ENCODE measurements at regions not wholly inside any gene's neighbourhood (a gene's known extent, or its start where the extent isn't known, plus 50 kb on each side); places are given as distances from the start of the nearest gene placed in this dataset.
"Not testable (repeated sequence)": the region's sequence is repeated elsewhere in the genome, so short reads cannot be mapped to it uniquely, and the experiment has no call there.

DNA sequence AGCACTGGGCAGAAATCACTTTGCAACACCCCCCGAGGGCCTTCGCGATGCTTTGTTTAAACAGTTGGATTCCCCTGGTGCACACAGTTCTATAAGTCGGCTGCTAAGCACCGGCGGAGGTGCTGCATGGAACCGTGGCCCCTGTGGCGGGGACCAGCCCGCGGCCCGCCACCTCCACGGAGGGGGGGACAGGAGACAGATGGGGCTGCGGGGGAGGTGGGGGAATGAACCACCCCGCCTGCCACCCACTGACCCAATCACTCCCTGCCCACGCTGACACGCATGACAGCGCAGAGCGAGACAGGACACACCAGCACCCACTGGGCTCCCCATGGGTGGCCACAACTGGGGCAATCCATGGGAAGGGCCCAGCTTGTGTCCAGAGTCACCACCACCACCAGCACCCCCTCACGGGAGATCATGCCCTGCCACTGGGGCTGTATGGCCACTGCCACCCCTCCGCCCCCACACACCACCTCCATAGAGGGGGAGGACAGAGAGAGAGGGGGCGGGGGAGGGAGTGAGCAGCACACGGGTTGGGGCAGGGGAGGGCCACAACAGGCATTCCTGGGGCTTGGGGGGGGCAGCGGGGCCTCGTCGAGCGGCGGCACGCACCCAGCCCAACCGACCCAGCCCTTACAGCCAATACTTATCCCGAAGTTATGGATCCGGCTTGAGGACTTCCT is 118.3 kb upstream of the ANKRD30BL start:
- DNase-seq (ENCODE audit: low spot score), result peak; percentile 24
- TF ChIP-seq, protein P1, sequence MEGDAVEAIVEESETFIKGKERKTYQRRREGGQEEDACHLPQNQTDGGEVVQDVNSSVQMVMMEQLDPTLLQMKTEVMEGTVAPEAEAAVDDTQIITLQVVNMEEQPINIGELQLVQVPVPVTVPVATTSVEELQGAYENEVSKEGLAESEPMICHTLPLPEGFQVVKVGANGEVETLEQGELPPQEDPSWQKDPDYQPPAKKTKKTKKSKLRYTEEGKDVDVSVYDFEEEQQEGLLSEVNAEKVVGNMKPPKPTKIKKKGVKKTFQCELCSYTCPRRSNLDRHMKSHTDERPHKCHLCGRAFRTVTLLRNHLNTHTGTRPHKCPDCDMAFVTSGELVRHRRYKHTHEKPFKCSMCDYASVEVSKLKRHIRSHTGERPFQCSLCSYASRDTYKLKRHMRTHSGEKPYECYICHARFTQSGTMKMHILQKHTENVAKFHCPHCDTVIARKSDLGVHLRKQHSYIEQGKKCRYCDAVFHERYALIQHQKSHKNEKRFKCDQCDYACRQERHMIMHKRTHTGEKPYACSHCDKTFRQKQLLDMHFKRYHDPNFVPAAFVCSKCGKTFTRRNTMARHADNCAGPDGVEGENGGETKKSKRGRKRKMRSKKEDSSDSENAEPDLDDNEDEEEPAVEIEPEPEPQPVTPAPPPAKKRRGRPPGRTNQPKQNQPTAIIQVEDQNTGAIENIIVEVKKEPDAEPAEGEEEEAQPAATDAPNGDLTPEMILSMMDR (IDR thresholded peaks at IDR 0.05; ENCODE audit: borderline replicate concordance, control extremely low read depth, extremely low read depth, insufficient read depth, missing control alignments), result no peak
- in situ Hi-C loops (cut with MboI; ENCODE audit: low sequenced_read_pairs, unreplicated experiment), result no loop called here

DNA sequence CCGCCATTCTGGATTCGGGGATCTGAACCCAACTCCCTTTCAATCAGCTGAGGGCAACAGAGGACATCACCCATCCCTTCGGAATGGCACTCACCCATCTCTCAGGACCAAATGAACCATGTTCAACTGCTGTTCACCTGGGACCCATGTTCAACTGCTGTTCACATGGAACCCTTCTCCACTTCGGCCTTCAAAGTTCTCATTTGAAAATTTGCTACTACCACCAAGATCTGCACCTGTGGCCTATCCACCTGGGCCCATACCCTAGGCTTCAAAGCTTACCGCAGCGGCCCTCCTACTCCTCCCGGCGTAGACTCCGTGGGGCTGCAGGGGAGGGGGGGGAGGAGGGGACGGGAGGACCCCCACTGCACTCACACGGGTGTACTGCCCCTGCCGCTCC is 119.2 kb upstream of the ANKRD30BL start:
- TF ChIP-seq, protein P1 (IDR thresholded peaks at IDR 0.05; ENCODE audit: borderline replicate concordance, control extremely low read depth, extremely low read depth, insufficient read depth, missing control alignments), result no peak
- DNase-seq (ENCODE audit: low spot score), result peak; percentile 2
- in situ Hi-C loops (cut with MboI; ENCODE audit: low sequenced_read_pairs, unreplicated experiment), result no loop called here

DNA sequence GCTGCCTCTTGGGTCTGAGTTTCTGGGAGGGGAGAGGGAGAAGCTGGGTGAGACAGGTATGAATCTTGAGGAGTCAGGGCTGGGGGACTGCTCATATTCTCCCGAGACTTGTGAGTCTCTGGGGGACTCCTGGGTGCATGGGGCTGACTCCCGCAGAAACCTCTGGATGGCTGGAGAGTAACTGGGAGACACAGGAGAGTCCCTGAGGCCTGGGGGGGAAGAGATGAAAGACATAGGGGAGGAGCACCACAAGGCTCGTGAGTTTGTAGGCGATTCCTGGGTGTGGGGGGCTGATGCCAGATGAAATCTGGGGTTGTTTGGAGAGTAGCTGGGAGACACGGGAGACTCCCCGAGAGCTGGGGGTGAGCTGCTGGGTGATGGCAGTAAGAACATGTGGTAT is 120.4 kb upstream of the ANKRD30BL start:
- DNase-seq (ENCODE audit: low spot score); in situ Hi-C loops (cut with MboI; ENCODE audit: low sequenced_read_pairs, unreplicated experiment): not testable (repeated sequence)

DNA sequence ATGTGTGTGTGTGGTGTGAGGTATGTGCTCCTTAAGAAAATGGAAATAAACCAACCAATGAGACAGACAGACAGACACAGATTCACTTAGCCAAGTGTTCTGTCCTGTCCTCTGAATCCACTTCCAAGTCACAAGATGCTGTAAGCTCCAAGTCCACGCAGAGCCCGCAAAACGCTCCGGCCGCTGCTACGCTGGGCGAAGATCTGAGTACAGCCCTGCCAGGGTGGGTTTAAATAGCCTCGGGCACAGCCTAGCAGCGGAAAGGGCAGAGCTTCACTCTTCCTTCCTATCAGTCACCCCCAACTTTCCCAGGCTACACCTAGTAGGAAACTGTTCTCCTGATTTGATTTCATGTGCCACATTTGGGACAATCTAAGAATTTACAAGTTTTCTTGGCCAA is 121.2 kb upstream of the ANKRD30BL start:
- TF ChIP-seq, protein P1 (IDR thresholded peaks at IDR 0.05; ENCODE audit: borderline replicate concordance, control extremely low read depth, extremely low read depth, insufficient read depth, missing control alignments), result no peak
- no peak for DNase-seq (ENCODE audit: low spot score)
- in situ Hi-C loops (cut with MboI; ENCODE audit: low sequenced_read_pairs, unreplicated experiment), result no loop called here

DNA sequence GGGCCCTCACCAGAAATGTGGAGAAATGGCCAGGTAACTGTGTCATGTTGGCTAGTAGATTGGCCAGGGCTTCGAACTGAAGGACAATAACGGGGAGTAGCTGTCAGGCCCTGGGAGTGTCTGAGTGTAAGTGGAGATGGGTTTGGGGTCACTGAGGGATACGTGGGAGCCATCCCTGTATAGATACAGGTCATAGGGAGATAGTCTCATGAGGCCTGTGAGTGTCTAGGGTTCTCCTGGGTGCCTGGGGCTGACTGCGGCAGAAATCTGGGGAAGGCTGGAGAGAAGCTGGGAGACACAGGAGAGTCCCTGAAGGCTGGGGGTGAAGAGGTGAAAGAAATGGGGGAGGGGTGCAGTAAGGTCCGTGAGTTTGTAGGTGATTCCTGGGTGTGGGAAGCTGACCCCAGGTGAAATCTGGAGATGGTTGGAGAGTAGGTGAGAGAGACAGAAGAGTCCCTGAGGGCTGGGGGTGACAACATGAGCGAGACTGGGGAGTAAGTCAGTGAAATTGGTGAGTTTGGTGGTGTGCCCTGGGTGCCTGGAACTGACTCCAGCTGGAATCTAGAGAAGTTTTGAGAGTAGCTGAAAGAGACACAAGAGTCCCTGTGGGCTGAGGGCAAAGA is 124.6 kb upstream of the ANKRD30BL start:
- DNase-seq (ENCODE audit: low spot score); in situ Hi-C loops (cut with MboI; ENCODE audit: low sequenced_read_pairs, unreplicated experiment): not testable (repeated sequence)

DNA sequence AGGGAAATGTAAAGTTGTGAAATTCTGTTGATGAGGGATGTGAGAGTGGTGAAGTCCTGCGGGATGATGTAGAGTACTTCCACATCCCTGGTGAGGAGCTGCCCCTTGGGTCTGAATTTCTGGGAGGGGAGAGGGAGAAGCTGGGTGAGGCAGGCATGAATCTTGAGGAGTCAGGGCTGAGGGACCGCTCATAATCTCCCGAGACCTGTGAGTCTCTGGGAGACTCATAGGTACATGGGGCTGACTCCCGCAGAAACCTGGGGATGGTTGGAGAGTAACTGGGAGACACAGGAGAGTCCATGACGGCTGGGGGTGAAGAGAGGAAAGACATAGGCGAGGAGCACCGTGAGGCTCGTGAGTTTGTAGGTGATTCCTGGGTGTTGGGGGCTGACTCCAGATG is 126.2 kb upstream of the ANKRD30BL start:
- DNase-seq (ENCODE audit: low spot score); in situ Hi-C loops (cut with MboI; ENCODE audit: low sequenced_read_pairs, unreplicated experiment): not testable (repeated sequence)

DNA sequence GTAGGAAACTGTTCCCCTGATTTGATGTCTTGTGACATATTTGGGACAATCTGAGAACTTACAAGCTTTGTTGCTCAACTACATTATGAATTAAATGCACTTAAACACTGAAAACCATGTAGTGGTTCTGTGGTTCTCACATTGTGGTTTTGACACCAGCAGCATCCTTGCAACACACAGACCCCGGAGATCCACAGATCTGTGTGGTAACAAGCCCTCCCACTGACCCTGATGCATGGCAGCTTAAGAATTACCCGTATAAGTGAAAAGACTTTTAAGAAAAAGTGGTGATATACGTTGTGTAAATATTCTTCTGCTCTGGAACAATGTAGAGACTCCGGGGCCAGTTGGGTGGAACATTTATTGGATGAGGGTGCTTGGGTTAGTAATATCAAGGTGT is 127.4 kb upstream of the ANKRD30BL start:
- in situ Hi-C loops (cut with MboI; ENCODE audit: low sequenced_read_pairs, unreplicated experiment); DNase-seq (ENCODE audit: low spot score): not testable (repeated sequence)

DNA sequence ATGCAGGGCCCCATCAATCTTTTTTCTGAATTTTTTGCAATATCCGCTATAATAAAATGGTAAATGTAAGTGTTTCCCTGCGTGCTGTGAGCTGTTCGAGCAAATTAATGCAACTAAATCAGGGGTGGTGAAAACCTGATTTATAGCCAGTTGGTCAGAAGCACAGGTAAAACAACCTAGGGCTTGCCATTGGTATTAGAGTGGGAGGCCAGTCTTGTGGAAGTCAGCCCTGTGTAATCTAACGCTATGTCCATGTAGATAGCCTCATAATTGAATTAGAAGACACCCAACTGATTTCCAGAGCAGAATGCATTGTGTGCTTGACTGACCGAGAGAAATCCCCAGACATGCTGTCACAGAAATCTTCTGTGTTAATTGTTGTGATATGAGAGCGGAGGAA is 126.8 kb upstream of the GPR39 start:
- in situ Hi-C loops (cut with MboI; ENCODE audit: low sequenced_read_pairs, unreplicated experiment); DNase-seq (ENCODE audit: low spot score): not testable (repeated sequence)

DNA sequence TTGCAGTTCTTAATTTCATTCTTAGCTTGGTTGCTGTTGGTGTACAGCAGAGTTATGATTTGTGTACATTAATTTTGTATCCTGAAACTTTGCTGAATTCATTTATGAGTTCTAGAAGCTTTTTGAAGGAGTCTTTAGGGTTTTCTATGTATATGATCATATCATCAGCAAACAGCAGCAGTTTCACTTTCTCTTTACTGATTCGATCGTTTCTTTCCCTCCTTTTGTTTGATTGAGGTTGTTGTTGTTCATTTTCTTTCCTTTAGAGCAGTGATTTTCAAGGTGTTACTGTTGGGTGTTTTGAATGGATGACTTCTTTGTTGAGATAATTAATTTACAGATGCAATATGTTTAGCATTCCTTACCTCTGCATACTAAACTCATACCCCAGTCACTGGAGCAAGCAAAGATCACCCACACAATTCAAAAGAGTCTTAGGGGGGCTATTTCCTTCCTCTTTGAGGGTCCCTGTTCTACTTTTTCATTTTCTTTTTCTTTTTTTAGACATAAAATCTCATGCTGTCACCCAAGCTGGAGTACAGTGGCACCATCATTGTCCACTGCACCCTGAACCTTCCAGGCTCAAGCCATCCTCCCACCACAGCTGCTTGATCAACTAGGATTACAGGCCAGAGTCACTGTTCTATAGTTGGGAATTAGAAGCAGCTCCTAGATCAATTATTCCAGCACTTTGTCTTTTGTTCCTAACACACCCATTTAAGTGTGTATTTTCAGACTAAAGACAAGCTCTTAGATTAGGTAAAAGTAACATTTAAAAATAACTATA is 115.8 kb upstream of the GPR39 start:
- in situ Hi-C loops (cut with MboI; ENCODE audit: low sequenced_read_pairs, unreplicated experiment); DNase-seq (ENCODE audit: low spot score): not testable (repeated sequence)

DNA sequence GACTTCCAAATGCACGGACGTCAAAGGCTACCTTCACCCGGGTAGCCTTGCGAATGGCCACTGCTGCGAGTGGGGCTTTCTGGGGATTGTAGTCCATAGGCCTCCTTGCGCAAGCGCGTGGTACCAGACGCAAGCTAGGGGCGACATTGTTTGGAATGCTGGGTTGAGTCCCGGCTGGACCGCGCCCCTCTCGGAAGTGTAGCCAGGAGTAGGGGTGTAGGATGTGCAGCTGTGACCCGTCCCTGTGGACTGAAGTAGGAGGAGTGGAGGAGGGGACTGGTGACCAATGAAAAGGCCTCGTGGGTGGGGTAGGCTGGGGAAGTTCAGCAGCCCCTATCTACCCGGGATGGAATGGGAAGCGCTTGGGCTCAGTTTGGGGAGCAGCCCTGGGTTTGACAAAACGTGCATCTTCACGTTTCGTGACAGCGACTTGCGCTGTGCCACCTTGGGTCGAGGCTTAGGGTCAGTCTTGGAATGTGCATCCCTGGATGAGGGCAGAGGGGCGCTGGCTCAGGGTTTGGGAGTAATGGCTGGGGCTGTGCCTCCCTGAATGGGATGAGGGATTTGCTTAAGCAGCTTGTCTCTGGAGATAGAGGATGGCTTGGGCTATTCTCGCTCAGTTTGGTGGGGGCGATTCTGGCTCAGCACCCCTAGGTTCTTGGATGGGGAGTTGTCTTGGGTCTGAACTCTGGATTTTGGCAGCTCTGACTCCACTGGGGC is 111.8 kb upstream of the GPR39 start:
- in situ Hi-C loops (cut with MboI; ENCODE audit: low sequenced_read_pairs, unreplicated experiment); DNase-seq (ENCODE audit: low spot score): not testable (repeated sequence)

DNA sequence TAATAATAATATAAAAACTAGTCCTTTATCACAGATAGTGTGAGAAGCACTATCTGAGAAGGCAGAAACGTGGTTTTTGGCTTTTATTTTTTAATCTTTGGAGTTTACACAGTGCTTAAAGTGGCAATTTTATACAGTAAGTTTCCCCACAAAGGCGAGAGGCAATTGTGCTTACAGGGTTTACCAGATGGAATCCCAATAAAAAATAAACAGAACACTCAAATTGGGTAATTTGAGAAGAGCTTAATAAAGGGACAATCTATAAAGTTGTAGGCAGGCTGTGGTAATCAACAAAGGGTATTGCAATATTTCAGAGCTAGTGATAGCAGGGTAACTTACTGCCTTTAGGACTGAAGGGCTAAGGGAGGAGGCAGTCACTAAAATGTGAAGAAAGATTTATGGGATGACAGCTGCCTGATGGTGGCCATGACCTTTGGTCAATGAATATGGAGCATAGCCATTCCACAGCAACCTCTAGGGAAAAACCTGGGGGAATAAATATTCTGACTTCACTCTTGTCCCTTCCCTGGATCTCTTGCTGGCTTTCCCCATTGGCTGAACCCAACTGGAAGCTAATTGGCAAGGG is 108.9 kb upstream of the GPR39 start:
- DNase-seq (ENCODE audit: low spot score); in situ Hi-C loops (cut with MboI; ENCODE audit: low sequenced_read_pairs, unreplicated experiment): not testable (repeated sequence)

DNA sequence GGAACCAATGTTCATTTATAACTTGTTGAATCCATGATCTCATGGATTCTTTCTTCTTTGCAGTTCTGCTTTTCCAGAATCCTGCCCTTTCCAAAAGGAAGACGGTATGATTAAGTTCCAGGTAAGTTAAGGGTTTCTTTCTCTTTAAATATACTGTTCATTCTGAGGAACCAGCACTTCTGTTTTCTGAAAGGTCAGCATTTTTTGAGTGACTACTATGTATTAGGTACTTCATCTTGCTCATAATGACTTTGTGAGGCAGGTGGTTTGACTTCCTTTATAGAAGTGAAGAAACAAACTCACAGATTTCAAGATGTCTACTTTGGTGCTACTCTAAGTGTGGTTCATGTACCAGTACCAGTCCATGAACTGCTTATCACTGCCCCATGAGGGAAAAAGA is 107.4 kb upstream of the GPR39 start:
- in situ Hi-C loops (cut with MboI; ENCODE audit: low sequenced_read_pairs, unreplicated experiment); DNase-seq (ENCODE audit: low spot score): not testable (repeated sequence)

DNA sequence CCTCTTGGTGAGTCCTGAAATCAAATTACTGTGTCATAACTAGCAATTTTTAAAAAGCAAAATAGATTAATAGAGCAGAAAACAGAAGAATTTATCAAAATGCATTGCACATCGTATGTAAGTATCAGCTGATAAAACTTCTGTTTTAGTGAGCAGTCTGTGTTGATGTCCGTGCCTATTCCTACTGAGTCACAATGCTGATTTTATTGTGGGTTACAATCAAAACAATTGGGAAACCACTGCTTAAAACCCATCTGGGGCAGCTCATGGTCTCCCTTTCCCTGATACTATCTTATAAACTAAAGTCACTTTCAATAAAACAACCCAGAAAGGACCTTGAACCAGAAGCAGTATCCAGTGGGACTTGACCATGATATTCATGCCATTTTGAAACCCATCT is 101.1 kb upstream of the GPR39 start:
- in situ Hi-C loops (cut with MboI; ENCODE audit: low sequenced_read_pairs, unreplicated experiment); DNase-seq (ENCODE audit: low spot score): not testable (repeated sequence)
